Nephron progenitor cell (in vitro differentiated cells): ENCODE measurements at regions not wholly inside any gene's neighbourhood (a gene's known extent, or its start where the extent isn't known, plus 50 kb on each side); places are given as distances from the start of the nearest gene placed in this dataset.

ENCODE experiments used
- DNase-seq: peaks from one replicate; pipeline ENCODE4 v3.0.0; 2021
- H3K27ac Mint-ChIP-seq: 2 replicates; pipeline ENCODE4 v1.8.0; 2021; ENCODE audit warnings: mild to moderate bottlenecking, moderate library complexity, mixed read lengths
- H3K27me3 Mint-ChIP-seq: 2 replicates; pipeline ENCODE4 v1.8.0; 2021; ENCODE audit warnings: mild to moderate bottlenecking, low read depth, mixed read lengths; ENCODE audit not compliant: poor library complexity
- H3K36me3 Mint-ChIP-seq: 2 replicates; pipeline ENCODE4 v1.8.0; 2021; ENCODE audit warnings: low read depth, mixed read lengths
- H3K4me1 Mint-ChIP-seq: 2 replicates; pipeline ENCODE4 v1.8.0; 2021; ENCODE audit warnings: mixed read lengths
- H3K4me3 Mint-ChIP-seq: 2 replicates; pipeline ENCODE4 v1.8.0; 2021; ENCODE audit warnings: mild to moderate bottlenecking, moderate library complexity, mixed read lengths
- H3K9me3 Mint-ChIP-seq: 2 replicates; pipeline ENCODE4 v1.8.0; 2021; ENCODE audit warnings: mild to moderate bottlenecking, moderate library complexity, mixed read lengths
- CTCF ChIP-seq: fragments of 200-600 bp; sonication (generic); IDR thresholded peaks from 2 replicates; pipeline ENCODE4 v1.5.0; 2021; ENCODE audit warnings: antibody characterized with exemption

GRCh38 chr16:19361587-19361986 is 56.1 kb upstream of the TMC5 start:
- no peak for DNase-seq
- no peaks in the 10 kb centered on the region for H3K27me3 Mint-ChIP-seq
- peaks cover 6% of the 10 kb centered on the region for H3K9me3 Mint-ChIP-seq
- H3K4me3 Mint-ChIP-seq = no peak overlapping the region
- H3K4me1 Mint-ChIP-seq = no peaks in the 10 kb centered on the region
- no peak for TF ChIP-seq CTCF
- peak overlapping the region; percentile 46 for H3K27ac Mint-ChIP-seq
- no peaks in the 10 kb centered on the region for H3K36me3 Mint-ChIP-seq

- H3K4me1 Mint-ChIP-seq = no peaks in the 10 kb centered on the region
- TF ChIP-seq CTCF = no peak
- DNase-seq = no peak
- no peak overlapping the region for H3K27ac Mint-ChIP-seq
- no peak overlapping the region for H3K4me3 Mint-ChIP-seq
- H3K36me3 Mint-ChIP-seq = no peaks in the 10 kb centered on the region
- H3K9me3 Mint-ChIP-seq = peaks cover 15% of the 10 kb centered on the region
- no peaks in the 10 kb centered on the region for H3K27me3 Mint-ChIP-seq
Measured at GRCh38 chr16:19363740-19364139, 53.9 kb upstream of the TMC5 start.

GRCh38 chr16:19365486-19365885 is 52.2 kb upstream of the TMC5 start:
- Mint-ChIP-seq H3K27me3 (peaks cover 7% of the 10 kb centered on the region), H3K36me3 (no peaks in the 10 kb centered on the region), H3K4me3 (no peak overlapping the region), H3K4me1 (no peaks in the 10 kb centered on the region), H3K27ac (no peak overlapping the region), H3K9me3 (peaks cover 15% of the 10 kb centered on the region)
- DNase-seq = no peak
- no peak for TF ChIP-seq CTCF

- peaks cover 15% of the 10 kb centered on the region for H3K9me3 Mint-ChIP-seq
- H3K27ac Mint-ChIP-seq = no peak overlapping the region
- no peaks in the 10 kb centered on the region for H3K4me1 Mint-ChIP-seq
- H3K27me3 Mint-ChIP-seq = peaks cover 7% of the 10 kb centered on the region
- H3K36me3 Mint-ChIP-seq = no peaks in the 10 kb centered on the region
- no peak overlapping the region for H3K4me3 Mint-ChIP-seq
- DNase-seq = no peak
- TF ChIP-seq CTCF = no peak
Measured at GRCh38 chr16:19366391-19366790, 51.3 kb upstream of the TMC5 start.

- no peak for DNase-seq
- Mint-ChIP-seq H3K4me3 (no peak overlapping the region), H3K27ac (no peak overlapping the region), H3K9me3 (peaks cover 15% of the 10 kb centered on the region), H3K27me3 (peaks cover 7% of the 10 kb centered on the region), H3K4me1 (no peaks in the 10 kb centered on the region), H3K36me3 (no peaks in the 10 kb centered on the region)
- no peak for TF ChIP-seq CTCF
Measured at GRCh38 chr16:19367335-19367734, 50.3 kb upstream of the TMC5 start.
